Transverse colon (tissue), 3 donors: ENCODE measurements at regions not wholly inside any gene's neighbourhood (a gene's known extent, or its start where the extent isn't known, plus 50 kb on each side); places are given as distances from the start of the nearest gene placed in this dataset.

Experiments used
- EP300 ChIP-seq: sonication (generic); formaldehyde crosslinking; IDR thresholded peaks from one replicate; pipeline ENCODE4 v1.6.1; 2017; ENCODE audit warnings: antibody characterized with exemption, low read depth
- POLR2A ChIP-seq: fragments of 450-650 bp; IDR thresholded peaks from one replicate; pipeline ENCODE4 v1.6.1; 2016; ENCODE audit warnings: antibody characterized with exemption, mild to moderate bottlenecking, moderate library complexity
- TF ChIP-seq, protein P1 (sequence below), 5 experiments: fragments of 200-600 bp in 3 of 5; fragments of 450-650 bp in 2 of 5; sonication (generic) in 3 of 5; IDR thresholded peaks; 1 replicate in 2 of 5; 2 replicates in 3 of 5; pipeline ENCODE4 v1.5.1; 2016 to 2017; ENCODE audit warnings: antibody characterized with exemption in 5 of 5, inconsistent platforms in 3 of 5, mild to moderate bottlenecking in 2 of 5, moderate library complexity in 1 of 5

DNA sequence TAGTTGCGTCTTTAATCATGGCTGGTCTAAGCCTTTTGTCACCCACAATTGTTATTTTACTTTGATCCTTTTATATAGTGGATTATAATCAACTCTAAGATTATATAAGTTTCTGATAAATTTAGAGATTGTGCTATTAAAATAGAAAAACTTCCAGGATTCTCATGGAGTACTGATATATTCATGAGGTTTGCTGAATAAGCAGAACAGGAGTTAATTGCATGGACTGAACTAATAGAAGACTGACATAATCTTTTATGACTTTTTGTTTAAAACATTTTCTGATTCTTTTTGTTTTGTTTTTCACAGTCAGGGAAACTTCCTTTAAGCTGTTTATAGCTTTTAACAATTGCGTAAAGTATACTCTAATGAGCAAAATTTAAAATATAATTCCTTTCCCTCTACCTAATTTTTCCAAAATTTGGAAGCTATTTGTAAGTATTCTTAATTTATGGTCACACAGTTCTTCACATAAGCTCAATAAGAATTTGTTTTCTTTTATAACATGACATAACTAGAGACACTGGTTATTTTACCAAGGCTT is 129.9 kb upstream of the TMEM260 start:
- TF ChIP-seq, protein P1, sequence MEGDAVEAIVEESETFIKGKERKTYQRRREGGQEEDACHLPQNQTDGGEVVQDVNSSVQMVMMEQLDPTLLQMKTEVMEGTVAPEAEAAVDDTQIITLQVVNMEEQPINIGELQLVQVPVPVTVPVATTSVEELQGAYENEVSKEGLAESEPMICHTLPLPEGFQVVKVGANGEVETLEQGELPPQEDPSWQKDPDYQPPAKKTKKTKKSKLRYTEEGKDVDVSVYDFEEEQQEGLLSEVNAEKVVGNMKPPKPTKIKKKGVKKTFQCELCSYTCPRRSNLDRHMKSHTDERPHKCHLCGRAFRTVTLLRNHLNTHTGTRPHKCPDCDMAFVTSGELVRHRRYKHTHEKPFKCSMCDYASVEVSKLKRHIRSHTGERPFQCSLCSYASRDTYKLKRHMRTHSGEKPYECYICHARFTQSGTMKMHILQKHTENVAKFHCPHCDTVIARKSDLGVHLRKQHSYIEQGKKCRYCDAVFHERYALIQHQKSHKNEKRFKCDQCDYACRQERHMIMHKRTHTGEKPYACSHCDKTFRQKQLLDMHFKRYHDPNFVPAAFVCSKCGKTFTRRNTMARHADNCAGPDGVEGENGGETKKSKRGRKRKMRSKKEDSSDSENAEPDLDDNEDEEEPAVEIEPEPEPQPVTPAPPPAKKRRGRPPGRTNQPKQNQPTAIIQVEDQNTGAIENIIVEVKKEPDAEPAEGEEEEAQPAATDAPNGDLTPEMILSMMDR (IDR thresholded peaks at IDR 0.05) = no peak
- TF ChIP-seq EP300 = no peak
- TF ChIP-seq POLR2A = no peak
